ENCODE measurements at regions not wholly inside any gene's neighbourhood (a gene's known extent, or its start where the extent isn't known, plus 50 kb on each side); places are given as distances from the start of the nearest gene placed in this dataset.

DNA sequence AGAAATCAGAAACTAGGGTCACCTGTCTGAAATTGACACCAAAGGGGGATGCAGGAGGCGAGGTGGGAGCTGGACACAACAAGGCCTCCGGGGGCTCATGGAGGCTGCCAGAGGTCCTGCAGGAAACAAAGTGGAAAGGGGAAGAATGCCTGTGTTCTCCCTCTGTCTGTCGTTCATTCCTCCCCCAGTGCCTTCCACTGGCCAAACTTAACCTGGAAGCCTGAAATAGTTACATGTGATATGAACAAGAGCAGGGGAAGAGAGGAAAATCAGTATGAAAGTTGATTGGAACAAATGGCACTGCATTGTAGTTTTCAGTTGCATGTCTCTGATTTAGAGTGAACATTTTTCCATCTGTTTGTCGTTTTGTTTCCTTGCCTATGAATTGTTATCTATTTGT, 502.0 kb upstream of the CFAP20DC start:
- TF ChIP-seq, protein P1, sequence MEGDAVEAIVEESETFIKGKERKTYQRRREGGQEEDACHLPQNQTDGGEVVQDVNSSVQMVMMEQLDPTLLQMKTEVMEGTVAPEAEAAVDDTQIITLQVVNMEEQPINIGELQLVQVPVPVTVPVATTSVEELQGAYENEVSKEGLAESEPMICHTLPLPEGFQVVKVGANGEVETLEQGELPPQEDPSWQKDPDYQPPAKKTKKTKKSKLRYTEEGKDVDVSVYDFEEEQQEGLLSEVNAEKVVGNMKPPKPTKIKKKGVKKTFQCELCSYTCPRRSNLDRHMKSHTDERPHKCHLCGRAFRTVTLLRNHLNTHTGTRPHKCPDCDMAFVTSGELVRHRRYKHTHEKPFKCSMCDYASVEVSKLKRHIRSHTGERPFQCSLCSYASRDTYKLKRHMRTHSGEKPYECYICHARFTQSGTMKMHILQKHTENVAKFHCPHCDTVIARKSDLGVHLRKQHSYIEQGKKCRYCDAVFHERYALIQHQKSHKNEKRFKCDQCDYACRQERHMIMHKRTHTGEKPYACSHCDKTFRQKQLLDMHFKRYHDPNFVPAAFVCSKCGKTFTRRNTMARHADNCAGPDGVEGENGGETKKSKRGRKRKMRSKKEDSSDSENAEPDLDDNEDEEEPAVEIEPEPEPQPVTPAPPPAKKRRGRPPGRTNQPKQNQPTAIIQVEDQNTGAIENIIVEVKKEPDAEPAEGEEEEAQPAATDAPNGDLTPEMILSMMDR (IDR thresholded peaks at IDR 0.05), result no peak
- TF ChIP-seq POLR2A (IDR thresholded peaks at IDR 0.05), result no peak
- TF ChIP-seq EP300 (IDR thresholded peaks at IDR 0.05), result no peak
